Hepatocyte (in vitro differentiated cells): ENCODE measurements at regions not wholly inside any gene's neighbourhood (a gene's known extent, or its start where the extent isn't known, plus 50 kb on each side); places are given as distances from the start of the nearest gene placed in this dataset.

Experiments used
- DNase-seq: peaks from one replicate; pipeline ENCODE4 v3.0.0-alpha.2; 2016; ENCODE audit warnings: low spot score
- H2AFZ ChIP-seq: fragments of 200-600 bp; sonication (generic); 2 replicates; pipeline ENCODE4 v1.6.0; 2016; ENCODE audit warnings: antibody characterized with exemption, mild to moderate bottlenecking
- H3K27ac ChIP-seq: fragments of 200-600 bp; sonication (generic); 2 replicates; pipeline ENCODE4 v1.5.1; 2016; ENCODE audit warnings: mild to moderate bottlenecking
- H3K27me3 ChIP-seq: fragments of 200-600 bp; sonication (generic); 2 replicates; pipeline ENCODE4 v1.6.1; 2016
- H3K36me3 ChIP-seq: fragments of 200-600 bp; sonication (generic); replicated peaks from 2 replicates; pipeline ENCODE4 v1.5.1; 2016; ENCODE audit warnings: low read depth; ENCODE audit not compliant: insufficient read depth
- H3K4me1 ChIP-seq: fragments of 200-600 bp; sonication (generic); 2 replicates; pipeline ENCODE4 v1.5.1; 2016; ENCODE audit warnings: mild to moderate bottlenecking, moderate library complexity; ENCODE audit not compliant: insufficient read depth
- H3K4me2 ChIP-seq: fragments of 200-600 bp; sonication (generic); 2 replicates; pipeline ENCODE4 v1.6.0; 2016
- H3K4me3 ChIP-seq: fragments of 200-600 bp; sonication (generic); 2 replicates; pipeline ENCODE4 v1.5.1; 2016; ENCODE audit warnings: mild to moderate bottlenecking
- H3K79me2 ChIP-seq: fragments of 200-600 bp; sonication (generic); 2 replicates; pipeline ENCODE4 v1.6.0; 2017; ENCODE audit warnings: mild to moderate bottlenecking
- H3K9me2 ChIP-seq: fragments of 200-600 bp; sonication (generic); replicated peaks from 2 replicates; pipeline ENCODE4 v1.6.0; 2017; ENCODE audit warnings: mild to moderate bottlenecking; ENCODE audit not compliant: insufficient read depth
- H3K9me3 ChIP-seq: fragments of 200-600 bp; sonication (generic); 2 replicates; pipeline ENCODE4 v1.5.1; 2016; ENCODE audit warnings: low read depth, mild to moderate bottlenecking
- H4K20me1 ChIP-seq: fragments of 200-600 bp; sonication (generic); 2 replicates; pipeline ENCODE4 v1.6.0; 2016; ENCODE audit warnings: mild to moderate bottlenecking; ENCODE audit not compliant: insufficient read depth, poor library complexity, severe bottlenecking
- EZH2 ChIP-seq: fragments of 200-600 bp; sonication (generic); IDR thresholded peaks from 2 replicates; pipeline ENCODE4 v1.6.1; 2016; ENCODE audit warnings: antibody characterized with exemption, mild to moderate bottlenecking, borderline replicate concordance
- EZH2phosphoT487 ChIP-seq: fragments of 200-600 bp; sonication (generic); IDR thresholded peaks from one replicate; pipeline ENCODE4 v1.6.1; 2018; ENCODE audit warnings: antibody characterized with exemption, mild to moderate bottlenecking, low read depth, moderate library complexity; ENCODE audit not compliant: unreplicated experiment, severe bottlenecking
- WGBS: methylation state at CpG from one replicate; pipeline ENCODE4 v1.1.6; 2016; ENCODE audit warnings: low lambda C conversion rate; ENCODE audit errors: missing lambda C conversion rate; 5-methylcytosine and 5-hydroxymethylcytosine counted together
- TF ChIP-seq, protein P1 (sequence below): fragments of 200-600 bp; sonication (generic); IDR thresholded peaks from 2 replicates; pipeline ENCODE4 v1.5.1; 2016; ENCODE audit warnings: antibody characterized with exemption, mild to moderate bottlenecking; ENCODE audit not compliant: poor library complexity

- Histone ChIP-seq H3K4me1 (no peaks in the 10 kb centered on the region), H3K4me2 (no peak overlapping the region), H3K9me2 (no peaks in the 10 kb centered on the region), H3K79me2 (no peaks in the 10 kb centered on the region), H3K27ac (no peak overlapping the region), H3K27me3 (no peaks in the 10 kb centered on the region), H3K9me3 (no peaks in the 10 kb centered on the region), H2AFZ (no peak overlapping the region), H4K20me1 (no peaks in the 10 kb centered on the region), H3K36me3 (no peaks in the 10 kb centered on the region), H3K4me3 (no peak overlapping the region)
- 91% methylated on average over 1 of the region's 1 CpG for WGBS
- TF ChIP-seq, protein P1, sequence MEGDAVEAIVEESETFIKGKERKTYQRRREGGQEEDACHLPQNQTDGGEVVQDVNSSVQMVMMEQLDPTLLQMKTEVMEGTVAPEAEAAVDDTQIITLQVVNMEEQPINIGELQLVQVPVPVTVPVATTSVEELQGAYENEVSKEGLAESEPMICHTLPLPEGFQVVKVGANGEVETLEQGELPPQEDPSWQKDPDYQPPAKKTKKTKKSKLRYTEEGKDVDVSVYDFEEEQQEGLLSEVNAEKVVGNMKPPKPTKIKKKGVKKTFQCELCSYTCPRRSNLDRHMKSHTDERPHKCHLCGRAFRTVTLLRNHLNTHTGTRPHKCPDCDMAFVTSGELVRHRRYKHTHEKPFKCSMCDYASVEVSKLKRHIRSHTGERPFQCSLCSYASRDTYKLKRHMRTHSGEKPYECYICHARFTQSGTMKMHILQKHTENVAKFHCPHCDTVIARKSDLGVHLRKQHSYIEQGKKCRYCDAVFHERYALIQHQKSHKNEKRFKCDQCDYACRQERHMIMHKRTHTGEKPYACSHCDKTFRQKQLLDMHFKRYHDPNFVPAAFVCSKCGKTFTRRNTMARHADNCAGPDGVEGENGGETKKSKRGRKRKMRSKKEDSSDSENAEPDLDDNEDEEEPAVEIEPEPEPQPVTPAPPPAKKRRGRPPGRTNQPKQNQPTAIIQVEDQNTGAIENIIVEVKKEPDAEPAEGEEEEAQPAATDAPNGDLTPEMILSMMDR: no peak
- no peak for DNase-seq
These were observed 411.3 kb downstream of the SPRY1 start for GRCh38 chr4:123807866-123808265.

GRCh38 chr4:123809864-123810263 lies 413.3 kb downstream of the SPRY1 start:
- Histone ChIP-seq H3K9me3 (no peaks in the 10 kb centered on the region), H3K79me2 (no peaks in the 10 kb centered on the region), H4K20me1 (no peaks in the 10 kb centered on the region), H3K27me3 (no peaks in the 10 kb centered on the region), H3K36me3 (no peaks in the 10 kb centered on the region), H3K4me2 (no peak overlapping the region), H3K27ac (no peak overlapping the region), H3K9me2 (no peaks in the 10 kb centered on the region), H2AFZ (no peak overlapping the region), H3K4me3 (no peak overlapping the region), H3K4me1 (no peaks in the 10 kb centered on the region)
- WGBS: 79% methylated on average over 1 of the region's 1 CpG
- TF ChIP-seq, protein P1: no peak
- TF ChIP-seq EZH2phosphoT487 (no peak), EZH2 (no peak)
- no peak for DNase-seq

DNA sequence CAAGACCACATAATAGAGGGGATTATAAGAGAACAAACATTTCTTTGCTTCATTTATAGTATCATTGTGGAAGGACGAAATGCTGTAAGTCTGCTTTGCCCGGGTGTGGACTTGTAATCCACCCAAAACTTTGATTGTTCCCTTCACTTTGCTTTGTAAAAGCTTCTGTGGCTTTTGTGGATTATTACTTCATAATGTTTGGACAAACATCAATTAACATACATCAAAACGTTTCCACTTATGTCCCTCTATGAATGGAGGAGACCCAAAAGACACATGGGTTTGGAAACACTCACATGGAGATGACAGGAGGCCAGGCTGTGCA lies 415.4 kb downstream of the SPRY1 start:
- Histone ChIP-seq H3K27ac (peak overlapping the region; percentile 7), H3K4me2 (peak overlapping the region; percentile 52), H3K79me2 (no peaks in the 10 kb centered on the region), H3K4me3 (no peak overlapping the region), H3K4me1 (no peaks in the 10 kb centered on the region), H4K20me1 (no peaks in the 10 kb centered on the region), H3K9me2 (no peaks in the 10 kb centered on the region), H3K36me3 (no peaks in the 10 kb centered on the region), H3K9me3 (no peaks in the 10 kb centered on the region), H3K27me3 (no peaks in the 10 kb centered on the region), H2AFZ (no peak overlapping the region)
- no peak for DNase-seq
- TF ChIP-seq, protein P1: no peak
- TF ChIP-seq EZH2 (no peak), EZH2phosphoT487 (no peak)
- WGBS: 38% methylated on average over 3 of the region's 3 CpGs

DNA sequence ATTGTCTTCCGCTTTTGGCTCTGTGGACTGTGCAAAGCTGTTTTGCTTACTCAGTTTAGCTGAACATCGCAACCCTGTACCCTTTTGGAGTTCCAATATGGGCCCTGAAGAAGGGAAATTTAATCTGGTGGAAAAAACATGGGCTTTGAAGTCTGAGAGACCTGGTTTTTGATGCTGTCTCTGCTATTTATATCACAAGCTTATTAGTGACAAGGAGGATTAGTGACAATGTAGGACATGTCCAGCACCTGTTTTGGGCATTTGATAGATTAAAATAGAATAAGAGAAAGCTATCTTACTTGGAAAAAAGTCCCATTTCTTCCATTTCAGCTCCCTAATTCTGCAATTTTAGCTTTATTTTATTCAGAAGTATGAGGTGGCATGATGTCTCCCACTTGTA lies 417.3 kb downstream of the SPRY1 start:
- Histone ChIP-seq H3K9me2 (no peaks in the 10 kb centered on the region), H2AFZ (no peak overlapping the region), H3K4me2 (no peak overlapping the region), H3K36me3 (no peaks in the 10 kb centered on the region), H4K20me1 (no peaks in the 10 kb centered on the region), H3K27me3 (no peaks in the 10 kb centered on the region), H3K4me1 (no peaks in the 10 kb centered on the region), H3K4me3 (no peak overlapping the region), H3K79me2 (no peaks in the 10 kb centered on the region), H3K27ac (no peak overlapping the region), H3K9me3 (no peaks in the 10 kb centered on the region)
- no peak for DNase-seq
- TF ChIP-seq, protein P1: no peak
- WGBS: 96% methylated on average over 2 of the region's 2 CpGs
